Esophagus squamous epithelium (tissue), 4 donors: ENCODE measurements at regions not wholly inside any gene's neighbourhood (a gene's known extent, or its start where the extent isn't known, plus 50 kb on each side); places are given as distances from the start of the nearest gene placed in this dataset.

ENCODE experiments used
- POLR2A ChIP-seq, 4 donors: fragments of 450-650 bp; IDR thresholded peaks; one replicate each; pipeline ENCODE4 v1.6.1; 2017; ENCODE audit warnings: antibody characterized with exemption in 4 of 4, mild to moderate bottlenecking in 4 of 4, moderate library complexity in 3 of 4
- TF ChIP-seq, protein P1 (sequence below), 6 experiments: fragments of 450-650 bp in 4 of 6; fragments of 200-600 bp in 2 of 6; sonication (generic) in 2 of 6; IDR thresholded peaks; one replicate each; pipeline ENCODE4 v1.5.1; 2016 to 2019; ENCODE audit warnings: antibody characterized with exemption in 6 of 6, mild to moderate bottlenecking in 4 of 6, moderate library complexity in 4 of 6

DNA sequence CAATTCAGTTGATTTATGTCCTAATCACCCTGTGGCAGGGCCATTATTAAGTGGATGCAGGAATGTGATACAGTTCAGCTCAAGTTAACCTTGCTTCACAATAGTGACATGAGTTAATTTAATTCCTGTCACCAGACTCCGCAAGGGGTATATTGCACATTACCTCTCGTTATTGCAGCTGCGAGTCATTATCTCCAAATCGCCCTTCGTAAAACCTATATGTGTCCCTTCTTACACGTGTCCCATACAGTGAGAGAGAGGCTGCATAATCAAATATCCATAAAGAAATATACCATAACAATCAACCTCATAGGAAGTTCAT, 369.9 kb upstream of the ANXA10 start:
- TF ChIP-seq, protein P1, sequence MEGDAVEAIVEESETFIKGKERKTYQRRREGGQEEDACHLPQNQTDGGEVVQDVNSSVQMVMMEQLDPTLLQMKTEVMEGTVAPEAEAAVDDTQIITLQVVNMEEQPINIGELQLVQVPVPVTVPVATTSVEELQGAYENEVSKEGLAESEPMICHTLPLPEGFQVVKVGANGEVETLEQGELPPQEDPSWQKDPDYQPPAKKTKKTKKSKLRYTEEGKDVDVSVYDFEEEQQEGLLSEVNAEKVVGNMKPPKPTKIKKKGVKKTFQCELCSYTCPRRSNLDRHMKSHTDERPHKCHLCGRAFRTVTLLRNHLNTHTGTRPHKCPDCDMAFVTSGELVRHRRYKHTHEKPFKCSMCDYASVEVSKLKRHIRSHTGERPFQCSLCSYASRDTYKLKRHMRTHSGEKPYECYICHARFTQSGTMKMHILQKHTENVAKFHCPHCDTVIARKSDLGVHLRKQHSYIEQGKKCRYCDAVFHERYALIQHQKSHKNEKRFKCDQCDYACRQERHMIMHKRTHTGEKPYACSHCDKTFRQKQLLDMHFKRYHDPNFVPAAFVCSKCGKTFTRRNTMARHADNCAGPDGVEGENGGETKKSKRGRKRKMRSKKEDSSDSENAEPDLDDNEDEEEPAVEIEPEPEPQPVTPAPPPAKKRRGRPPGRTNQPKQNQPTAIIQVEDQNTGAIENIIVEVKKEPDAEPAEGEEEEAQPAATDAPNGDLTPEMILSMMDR (IDR thresholded peaks at IDR 0.05) = no peak
- TF ChIP-seq POLR2A (IDR thresholded peaks at IDR 0.05) = no peak
